ENCODE measurements at regions not wholly inside any gene's neighbourhood (a gene's known extent, or its start where the extent isn't known, plus 50 kb on each side); places are given as distances from the start of the nearest gene placed in this dataset.
A peak's percentile ranks its signal among the peaks of the same experiment; 100 is the strongest.

- DNase-seq, result no peak
These were observed 363.4 kb upstream of the TMPO start for GRCh38 chr12:98151984-98152383.

- peak; percentile 40 to 71 for DNase-seq
These were observed 360.5 kb upstream of the TMPO start for GRCh38 chr12:98154850-98155249.

- DNase-seq, result no peak
These were observed 358.7 kb upstream of the TMPO start for GRCh38 chr12:98156697-98157096.

GRCh38 chr12:98162906-98163678, 352.3 kb upstream of the TMPO start:
- no peak for DNase-seq

- no peak for DNase-seq
These were observed 343.1 kb upstream of the TMPO start for GRCh38 chr12:98172304-98172703.

GRCh38 chr12:98172801-98173200, 342.6 kb upstream of the TMPO start:
- no peak for DNase-seq

- no peak for DNase-seq
These were observed 341.5 kb upstream of the TMPO start for GRCh38 chr12:98173773-98174427.

- DNase-seq, result no peak
These were observed 341.0 kb upstream of the TMPO start for GRCh38 chr12:98174428-98174809.

- no peak for DNase-seq
These were observed 337.3 kb upstream of the TMPO start for GRCh38 chr12:98178126-98178525.

- no peak for DNase-seq
These were observed 336.2 kb upstream of the TMPO start for GRCh38 chr12:98179151-98179550.

- no peak for DNase-seq
These were observed 334.8 kb upstream of the TMPO start for GRCh38 chr12:98180603-98181002.

GRCh38 chr12:98182821-98183220, 332.6 kb upstream of the TMPO start:
- no peak for DNase-seq

- no peak for DNase-seq
These were observed 329.8 kb upstream of the TMPO start for GRCh38 chr12:98185606-98186005.

- DNase-seq, result no peak
These were observed 326.7 kb upstream of the TMPO start for GRCh38 chr12:98188650-98189077.

GRCh38 chr12:98194591-98194990, 320.8 kb upstream of the TMPO start:
- no peak for DNase-seq

GRCh38 chr12:98198261-98198982, 317.0 kb upstream of the TMPO start:
- DNase-seq, result no peak

GRCh38 chr12:98208816-98209215, 306.6 kb upstream of the TMPO start:
- DNase-seq, result no peak

GRCh38 chr12:98211909-98212695, 303.3 kb upstream of the TMPO start:
- no peak for DNase-seq

GRCh38 chr12:98213556-98213955, 301.8 kb upstream of the TMPO start:
- no peak for DNase-seq

- no peak for DNase-seq
These were observed 298.1 kb upstream of the TMPO start for GRCh38 chr12:98217257-98217656.

- no peak for DNase-seq
These were observed 294.8 kb upstream of the TMPO start for GRCh38 chr12:98220636-98221035.

- DNase-seq, result no peak
These were observed 294.1 kb upstream of the TMPO start for GRCh38 chr12:98221243-98221808.

- DNase-seq, result no peak
These were observed 293.3 kb upstream of the TMPO start for GRCh38 chr12:98222135-98222534.

All from NCI-H187 (cell line).